Stomach (tissue), 4 donors: ENCODE measurements at regions not wholly inside any gene's neighbourhood (a gene's known extent, or its start where the extent isn't known, plus 50 kb on each side); places are given as distances from the start of the nearest gene placed in this dataset.

Experiments
- POLR2A ChIP-seq, 4 donors: fragments of 450-650 bp; IDR thresholded peaks; one replicate each; pipeline ENCODE4 v1.6.1; 2016; ENCODE audit warnings: antibody characterized with exemption in 4 of 4, control low read depth in 2 of 4, mild to moderate bottlenecking in 1 of 4, moderate library complexity in 1 of 4
- POLR2AphosphoS5 ChIP-seq, 3 donors: sonication (generic); formaldehyde crosslinking; IDR thresholded peaks; one replicate each; pipeline ENCODE4 v1.6.1; 2016; ENCODE audit warnings: antibody characterized with exemption in 3 of 3
- TF ChIP-seq, protein P1 (sequence below), 7 experiments: fragments of 450-650 bp in 4 of 7; fragments of 200-600 bp in 3 of 7; sonication (generic) in 3 of 7; IDR thresholded peaks; one replicate each; pipeline ENCODE4 v1.5.1; 2016 to 2019; ENCODE audit warnings: antibody characterized with exemption in 7 of 7, control low read depth in 2 of 7, mild to moderate bottlenecking in 1 of 7

DNA sequence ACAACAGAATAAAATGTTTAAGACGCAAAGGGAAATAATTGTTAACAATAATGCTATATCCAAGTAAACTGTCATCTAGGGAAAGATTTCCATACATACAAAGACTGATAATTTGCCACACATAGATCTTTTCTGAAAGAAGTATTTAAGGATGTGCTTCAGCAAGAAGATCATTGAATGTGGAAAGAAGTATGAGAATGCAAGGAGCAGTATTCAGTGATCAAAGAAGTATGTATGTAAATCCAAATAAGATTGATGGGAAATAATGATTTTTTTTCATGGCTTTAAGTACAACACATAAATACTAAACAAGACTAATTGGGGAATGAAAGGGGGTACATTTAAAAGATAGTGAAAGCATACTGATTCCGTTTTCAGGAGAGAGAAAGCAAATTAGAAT is 410.4 kb upstream of the HS6ST1 start:
- TF ChIP-seq, protein P1, sequence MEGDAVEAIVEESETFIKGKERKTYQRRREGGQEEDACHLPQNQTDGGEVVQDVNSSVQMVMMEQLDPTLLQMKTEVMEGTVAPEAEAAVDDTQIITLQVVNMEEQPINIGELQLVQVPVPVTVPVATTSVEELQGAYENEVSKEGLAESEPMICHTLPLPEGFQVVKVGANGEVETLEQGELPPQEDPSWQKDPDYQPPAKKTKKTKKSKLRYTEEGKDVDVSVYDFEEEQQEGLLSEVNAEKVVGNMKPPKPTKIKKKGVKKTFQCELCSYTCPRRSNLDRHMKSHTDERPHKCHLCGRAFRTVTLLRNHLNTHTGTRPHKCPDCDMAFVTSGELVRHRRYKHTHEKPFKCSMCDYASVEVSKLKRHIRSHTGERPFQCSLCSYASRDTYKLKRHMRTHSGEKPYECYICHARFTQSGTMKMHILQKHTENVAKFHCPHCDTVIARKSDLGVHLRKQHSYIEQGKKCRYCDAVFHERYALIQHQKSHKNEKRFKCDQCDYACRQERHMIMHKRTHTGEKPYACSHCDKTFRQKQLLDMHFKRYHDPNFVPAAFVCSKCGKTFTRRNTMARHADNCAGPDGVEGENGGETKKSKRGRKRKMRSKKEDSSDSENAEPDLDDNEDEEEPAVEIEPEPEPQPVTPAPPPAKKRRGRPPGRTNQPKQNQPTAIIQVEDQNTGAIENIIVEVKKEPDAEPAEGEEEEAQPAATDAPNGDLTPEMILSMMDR (IDR thresholded peaks at IDR 0.05) = no peak
- TF ChIP-seq POLR2A (IDR thresholded peaks at IDR 0.05) = no peak
- no peak for TF ChIP-seq POLR2AphosphoS5 (IDR thresholded peaks at IDR 0.05)
